GM23338 (cell line): ENCODE measurements at regions not wholly inside any gene's neighbourhood (a gene's known extent, or its start where the extent isn't known, plus 50 kb on each side); places are given as distances from the start of the nearest gene placed in this dataset.
A peak's percentile ranks its signal among the peaks of the same experiment; 100 is the strongest.

Experiments
- ATAC-seq: fragments of 200-7000 bp; cut with Tn5 transposase; 3 replicates; pipeline ENCODE4 v1.9.1; 2020
- DNase-seq: peaks from one replicate; pipeline ENCODE4 v3.0.0-alpha.2; 2015; ENCODE audit warnings: low spot score
- H2AFZ ChIP-seq: fragments of 200-600 bp; sonication (generic); 2 replicates; pipeline ENCODE4 v1.8.0; 2016; ENCODE audit warnings: antibody characterized with exemption, mild to moderate bottlenecking, moderate library complexity
- H3F3A ChIP-seq: fragments of 200-600 bp; sonication (generic); replicated peaks from 2 replicates; pipeline ENCODE4 v1.8.0; 2017; ENCODE audit warnings: antibody characterized with exemption, mixed run types, low read depth
- H3K27ac ChIP-seq: fragments of 200-600 bp; sonication (generic); 2 replicates; pipeline ENCODE4 v1.6.1; 2016; ENCODE audit warnings: low read depth
- H3K27me3 ChIP-seq: fragments of 200-600 bp; sonication (generic); 2 replicates; pipeline ENCODE4 v1.8.0; 2016; ENCODE audit warnings: mild to moderate bottlenecking, mixed run types, moderate library complexity; ENCODE audit not compliant: insufficient read depth
- H3K36me3 ChIP-seq: fragments of 200-600 bp; sonication (generic); 2 replicates; pipeline ENCODE4 v1.8.0; 2016; ENCODE audit warnings: mild to moderate bottlenecking; ENCODE audit not compliant: insufficient read depth
- H3K4me1 ChIP-seq: fragments of 200-600 bp; sonication (generic); 2 replicates; pipeline ENCODE4 v1.8.0; 2016; ENCODE audit warnings: mild to moderate bottlenecking, moderate library complexity; ENCODE audit not compliant: insufficient read depth
- H3K4me2 ChIP-seq: fragments of 200-600 bp; sonication (generic); 2 replicates; pipeline ENCODE4 v1.7.1; 2017; ENCODE audit warnings: mixed run types
- H3K4me3 ChIP-seq: fragments of 200-600 bp; sonication (generic); 2 replicates; pipeline ENCODE4 v1.6.1; 2016; ENCODE audit warnings: mixed run types
- H3K79me2 ChIP-seq: fragments of 200-600 bp; sonication (generic); replicated peaks from 2 replicates; pipeline ENCODE4 v1.8.0; 2017; ENCODE audit warnings: mild to moderate bottlenecking; ENCODE audit not compliant: insufficient read depth
- H3K9me2 ChIP-seq: fragments of 200-600 bp; sonication (generic); 2 replicates; pipeline ENCODE4 v1.8.0; 2017; ENCODE audit not compliant: insufficient read depth
- H4K20me1 ChIP-seq: fragments of 200-600 bp; sonication (generic); replicated peaks from 2 replicates; pipeline ENCODE4 v1.8.0; 2017; ENCODE audit warnings: mild to moderate bottlenecking; ENCODE audit not compliant: insufficient read depth
- H3K27ac Mint-ChIP-seq: 2 replicates; pipeline ENCODE4 v1.8.0; 2020; ENCODE audit warnings: inconsistent platforms, mild to moderate bottlenecking, moderate library complexity, mixed read lengths
- H3K27me3 Mint-ChIP-seq: 3 replicates; pipeline ENCODE4 v1.8.0; 2022; ENCODE audit warnings: low read depth, mild to moderate bottlenecking, moderate library complexity, mixed read lengths, inconsistent platforms; ENCODE audit not compliant: insufficient read depth, poor library complexity
- H3K36me3 Mint-ChIP-seq: 3 replicates; pipeline ENCODE4 v1.8.0; 2021; ENCODE audit warnings: low read depth, mild to moderate bottlenecking, inconsistent platforms, moderate library complexity, mixed read lengths
- H3K4me1 Mint-ChIP-seq: 3 replicates; pipeline ENCODE4 v1.8.0; 2020; ENCODE audit warnings: mild to moderate bottlenecking, inconsistent platforms, mixed read lengths
- H3K4me3 Mint-ChIP-seq: 3 replicates; pipeline ENCODE4 v1.8.0; 2021; ENCODE audit warnings: moderate library complexity, mild to moderate bottlenecking, inconsistent platforms, mixed read lengths
- H3K9me3 Mint-ChIP-seq: 3 replicates; pipeline ENCODE4 v1.8.0; 2020; ENCODE audit warnings: moderate library complexity, mild to moderate bottlenecking, inconsistent platforms, mixed read lengths
- CREB1 ChIP-seq: fragments of 250-450 bp; sonication (Bioruptor Pico); IDR thresholded peaks from 2 replicates; pipeline ENCODE4 v1.5.0; 2020; ENCODE audit warnings: low read depth, mild to moderate bottlenecking, moderate library complexity
- CTCF ChIP-seq, 2 experiments: fragments of 200-600 bp in 1 of 2; sonication (generic) in 1 of 2; conservative IDR thresholded peaks; 2 replicates each; pipeline versions ENCODE4 v1.5.1 to v1.6.1; 2016 to 2017; ENCODE audit warnings: antibody characterized with exemption in 2 of 2, low read depth in 2 of 2, mild to moderate bottlenecking in 2 of 2, moderate library complexity in 1 of 2
- JUNB ChIP-seq: IDR thresholded peaks from one replicate; pipeline ENCODE4 v1.6.1; 2016; ENCODE audit warnings: antibody characterized with exemption; ENCODE audit not compliant: unreplicated experiment
- NANOG ChIP-seq: IDR thresholded peaks from 2 replicates; pipeline ENCODE4 v1.6.1; 2016; ENCODE audit warnings: antibody characterized with exemption, borderline replicate concordance
- POLR2AphosphoS5 ChIP-seq: IDR thresholded peaks from 2 replicates; pipeline ENCODE4 v1.6.1; 2016; ENCODE audit warnings: antibody characterized with exemption, low read depth
- ZNF114 ChIP-seq: fragments of 250-450 bp; sonication (Bioruptor Pico); IDR thresholded peaks from 2 replicates; pipeline ENCODE4 v1.5.0; 2020; ENCODE audit warnings: mild to moderate bottlenecking, moderate library complexity
- ZNF331 ChIP-seq: fragments of 250-450 bp; sonication (Bioruptor Pico); IDR thresholded peaks from 2 replicates; pipeline ENCODE4 v1.5.0; 2020; ENCODE audit warnings: low read depth, mild to moderate bottlenecking, moderate library complexity
- ZNF462 ChIP-seq: fragments of 250-450 bp; sonication (Bioruptor Pico); IDR thresholded peaks from 2 replicates; pipeline ENCODE4 v1.5.0; 2020; ENCODE audit warnings: mild to moderate bottlenecking, moderate library complexity
- TF ChIP-seq, protein P1 (sequence below): IDR thresholded peaks from 2 replicates; pipeline ENCODE4 v1.6.1; 2016; ENCODE audit warnings: antibody characterized with exemption

GRCh38 chr9:24939109-24939850 lies 393.6 kb upstream of the IZUMO3 start:
- no peak for DNase-seq
- Mint-ChIP-seq H3K4me3 (no peak overlapping the region), H3K27ac (no peak overlapping the region), H3K9me3 (no peaks in the 10 kb centered on the region), H3K4me1 (peaks cover 19% of the 10 kb centered on the region), H3K27me3 (no peaks in the 10 kb centered on the region), H3K36me3 (no peaks in the 10 kb centered on the region)
- no peaks in the 10 kb centered on the region for H3K36me3 ChIP-seq
- H3K4me1 ChIP-seq = peaks cover 12% of the 10 kb centered on the region
- H3K4me2 ChIP-seq = peak overlapping the region; percentile 27; the same call in 1 of the 2 replicates
- H4K20me1 ChIP-seq = no peaks in the 10 kb centered on the region
- H2AFZ ChIP-seq = peak overlapping the region; percentile 61; the same call in 1 of the 2 replicates
- no peaks in the 10 kb centered on the region for H3F3A ChIP-seq
- no peaks in the 10 kb centered on the region for H3K27me3 ChIP-seq
- no peak for ATAC-seq
- H3K79me2 ChIP-seq = no peaks in the 10 kb centered on the region
- no peak overlapping the region for H3K4me3 ChIP-seq
- TF ChIP-seq, protein P1, sequence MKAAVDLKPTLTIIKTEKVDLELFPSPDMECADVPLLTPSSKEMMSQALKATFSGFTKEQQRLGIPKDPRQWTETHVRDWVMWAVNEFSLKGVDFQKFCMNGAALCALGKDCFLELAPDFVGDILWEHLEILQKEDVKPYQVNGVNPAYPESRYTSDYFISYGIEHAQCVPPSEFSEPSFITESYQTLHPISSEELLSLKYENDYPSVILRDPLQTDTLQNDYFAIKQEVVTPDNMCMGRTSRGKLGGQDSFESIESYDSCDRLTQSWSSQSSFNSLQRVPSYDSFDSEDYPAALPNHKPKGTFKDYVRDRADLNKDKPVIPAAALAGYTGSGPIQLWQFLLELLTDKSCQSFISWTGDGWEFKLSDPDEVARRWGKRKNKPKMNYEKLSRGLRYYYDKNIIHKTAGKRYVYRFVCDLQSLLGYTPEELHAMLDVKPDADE = no peak
- TF ChIP-seq POLR2AphosphoS5 (no peak), JUNB (no peak), ZNF114 (CRISPR knock-in tag) (no peak), NANOG (no peak), ZNF331 (CRISPR knock-in tag) (no peak)
- no peaks in the 10 kb centered on the region; the same call in 1 of the 2 replicates for H3K9me2 ChIP-seq
- no peak overlapping the region for H3K27ac ChIP-seq

DNA sequence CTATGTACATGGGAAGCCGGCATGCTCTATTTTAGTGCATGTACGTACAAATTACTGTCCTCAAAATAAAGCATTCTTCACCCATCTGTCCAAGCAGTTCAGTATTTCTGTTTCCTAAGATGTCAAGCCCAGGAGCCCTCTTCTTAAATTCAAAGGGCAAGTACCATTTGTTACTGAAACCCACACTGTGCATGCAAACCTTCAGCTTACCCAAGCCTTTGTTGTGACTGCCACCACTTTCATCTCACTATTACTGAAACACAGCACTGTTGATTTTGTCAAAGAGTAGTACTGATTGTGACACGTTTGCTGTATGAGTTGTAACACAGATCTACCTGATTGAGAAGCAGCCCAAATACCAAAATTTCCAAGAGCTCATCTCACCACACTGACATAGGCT lies 390.4 kb upstream of the IZUMO3 start:
- Histone ChIP-seq H3K27ac (no peak overlapping the region), H3K79me2 (no peaks in the 10 kb centered on the region), H3K4me2 (no peak overlapping the region), H3K27me3 (no peaks in the 10 kb centered on the region), H3K4me1 (peaks cover 12% of the 10 kb centered on the region), H3F3A (no peaks in the 10 kb centered on the region), H3K36me3 (no peaks in the 10 kb centered on the region), H3K4me3 (no peak overlapping the region), H2AFZ (peak overlapping the region; percentile 24; the same call in 1 of the 2 replicates), H4K20me1 (no peaks in the 10 kb centered on the region), H3K9me2 (no peaks in the 10 kb centered on the region)
- no peaks in the 10 kb centered on the region for H3K27me3 Mint-ChIP-seq
- no peaks in the 10 kb centered on the region for H3K9me3 Mint-ChIP-seq
- H3K4me3 Mint-ChIP-seq = no peak overlapping the region
- no peak for DNase-seq
- no peak for ATAC-seq
- peaks cover 19% of the 10 kb centered on the region for H3K4me1 Mint-ChIP-seq
- no peak overlapping the region for H3K27ac Mint-ChIP-seq
- no peaks in the 10 kb centered on the region for H3K36me3 Mint-ChIP-seq
- TF ChIP-seq, protein P1 = no peak
- TF ChIP-seq ZNF114 (CRISPR knock-in tag) (no peak), POLR2AphosphoS5 (no peak), NANOG (no peak), CREB1 (CRISPR knock-in tag) (no peak), JUNB (no peak), ZNF462 (no peak), CTCF (conservative IDR thresholded peaks at IDR 0.05; ENCODE audit: low read depth in 2 of 2) (no peak), ZNF331 (CRISPR knock-in tag) (no peak)
